Calu3 (cell line): ENCODE measurements at regions not wholly inside any gene's neighbourhood (a gene's known extent, or its start where the extent isn't known, plus 50 kb on each side); places are given as distances from the start of the nearest gene placed in this dataset.

Source experiments
- BruUV-seq: library from RNA; stranded (reverse); fragments of 400-500 nt; replicated peaks from 2 replicates; lab custom pipeline; 2021; lab: Mats Ljungman, UMichigan
- CTCF ChIA-PET: fragments of 300-600 bp; sonication (Branson Sonifier 250); formaldehyde crosslinking; loops from one replicate; lab custom pipeline; 2022; ENCODE audit warnings: antibody characterized with exemption; lab: Charles Lee
- DNase-seq: peaks from one replicate; pipeline ENCODE4 v3.0.0; 2022
- H3K27ac Mint-ChIP-seq: one replicate; pipeline ENCODE4 v1.8.0; 2022; ENCODE audit warnings: mixed read lengths; ENCODE audit not compliant: unreplicated experiment
- H3K27me3 Mint-ChIP-seq: one replicate; pipeline ENCODE4 v1.8.0; 2022; ENCODE audit warnings: mixed read lengths; ENCODE audit not compliant: unreplicated experiment
- H3K36me3 Mint-ChIP-seq: one replicate; pipeline ENCODE4 v1.8.0; 2022; ENCODE audit warnings: mild to moderate bottlenecking, moderate library complexity, mixed read lengths; ENCODE audit not compliant: insufficient read depth, unreplicated experiment
- H3K4me1 Mint-ChIP-seq: one replicate; pipeline ENCODE4 v1.8.0; 2022; ENCODE audit warnings: mild to moderate bottlenecking, low read depth, mixed read lengths; ENCODE audit not compliant: unreplicated experiment
- H3K4me3 Mint-ChIP-seq: one replicate; pipeline ENCODE4 v1.8.0; 2022; ENCODE audit warnings: mild to moderate bottlenecking, low read depth, moderate library complexity, mixed read lengths; ENCODE audit not compliant: unreplicated experiment
- H3K9me3 Mint-ChIP-seq: one replicate; pipeline ENCODE4 v1.8.0; 2022; ENCODE audit warnings: low read depth, mixed read lengths; ENCODE audit not compliant: unreplicated experiment
- CTCF ChIP-seq: fragments of 200-600 bp; IDR thresholded peaks from one replicate; pipeline ENCODE4 v1.8.0; 2022; ENCODE audit warnings: antibody characterized with exemption; ENCODE audit not compliant: unreplicated experiment
- intact Hi-C: fragments of 100-400 bp; cut with micrococcal nuclease; formaldehyde crosslinking; loops from one replicate; pipeline ENCODE4 v1.10.0; 2022; ENCODE audit not compliant: unreplicated experiment

- intact Hi-C loops, result no loop called here
- Mint-ChIP-seq H3K4me1 (no peaks in the 10 kb centered on the region), H3K9me3 (no peaks in the 10 kb centered on the region), H3K36me3 (no peaks in the 10 kb centered on the region), H3K27me3 (peaks cover 33% of the 10 kb centered on the region), H3K4me3 (no peak overlapping the region), H3K27ac (no peak overlapping the region)
- BruUV-seq, result no TSS peak
- no peak for DNase-seq
- CTCF ChIA-PET, result no interaction called here
- TF ChIP-seq CTCF, result no peak
Observed at GRCh38 chr2:236840215-236840614, 245.5 kb upstream of the COPS8 start.

GRCh38 chr2:236840857-236841256, 244.8 kb upstream of the COPS8 start:
- no TSS peak for BruUV-seq
- TF ChIP-seq CTCF, result no peak
- CTCF ChIA-PET, result no interaction called here
- Mint-ChIP-seq H3K36me3 (no peaks in the 10 kb centered on the region), H3K9me3 (no peaks in the 10 kb centered on the region), H3K27ac (no peak overlapping the region), H3K4me3 (no peak overlapping the region), H3K4me1 (no peaks in the 10 kb centered on the region), H3K27me3 (peaks cover 39% of the 10 kb centered on the region)
- DNase-seq, result no peak
- intact Hi-C loops, result no loop called here

GRCh38 chr2:236841389-236841788, 244.3 kb upstream of the COPS8 start:
- Mint-ChIP-seq H3K27me3 (peaks cover 44% of the 10 kb centered on the region), H3K4me1 (no peaks in the 10 kb centered on the region), H3K27ac (no peak overlapping the region), H3K36me3 (no peaks in the 10 kb centered on the region), H3K4me3 (no peak overlapping the region), H3K9me3 (no peaks in the 10 kb centered on the region)
- DNase-seq, result no peak
- no TSS peak for BruUV-seq
- CTCF ChIA-PET, result no interaction called here
- intact Hi-C loops, result no loop called here
- no peak for TF ChIP-seq CTCF

GRCh38 chr2:236843161-236843968, 242.3 kb upstream of the COPS8 start:
- Mint-ChIP-seq H3K4me3 (no peak overlapping the region), H3K27me3 (peaks cover 57% of the 10 kb centered on the region), H3K9me3 (no peaks in the 10 kb centered on the region), H3K27ac (no peak overlapping the region), H3K36me3 (no peaks in the 10 kb centered on the region), H3K4me1 (no peaks in the 10 kb centered on the region)
- intact Hi-C loops, result no loop called here
- TF ChIP-seq CTCF, result no peak
- CTCF ChIA-PET, result no interaction called here
- DNase-seq, result no peak
- no TSS peak for BruUV-seq
